HG03175 (cell line): ENCODE measurements at regions not wholly inside any gene's neighbourhood (a gene's known extent, or its start where the extent isn't known, plus 50 kb on each side); places are given as distances from the start of the nearest gene placed in this dataset.
"Not testable (repeated sequence)": the region's sequence is repeated elsewhere in the genome, so short reads cannot be mapped to it uniquely, and the experiment has no call there.

Experiments
- ATAC-seq: cut with Tn5 transposase; IDR thresholded peaks from one replicate; pipeline ENCODE4 v1.9.1; 2021; ENCODE audit warnings: mild to moderate bottlenecking, moderate library complexity; ENCODE audit not compliant: unreplicated experiment

DNA sequence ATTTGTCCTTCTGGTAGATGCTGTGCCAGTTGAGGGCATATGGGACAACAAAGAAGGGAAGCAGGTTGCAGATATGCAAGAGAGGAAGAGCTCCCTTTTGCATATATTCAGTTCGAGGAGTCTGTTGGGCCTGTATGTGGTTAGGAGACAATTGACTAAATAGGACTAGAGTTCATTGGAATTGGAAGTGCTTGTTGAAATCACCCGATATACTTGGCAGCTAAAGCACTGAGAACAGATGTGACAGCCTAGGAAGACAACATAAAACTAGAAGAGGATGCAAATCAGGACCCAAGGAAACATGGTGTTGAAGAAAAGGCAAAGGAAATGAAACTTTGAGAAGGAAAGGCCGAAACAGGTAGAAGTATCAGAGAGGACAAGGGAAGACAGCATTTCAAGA, 215.2 kb upstream of the P2RY1 start:
- no peak for ATAC-seq

DNA sequence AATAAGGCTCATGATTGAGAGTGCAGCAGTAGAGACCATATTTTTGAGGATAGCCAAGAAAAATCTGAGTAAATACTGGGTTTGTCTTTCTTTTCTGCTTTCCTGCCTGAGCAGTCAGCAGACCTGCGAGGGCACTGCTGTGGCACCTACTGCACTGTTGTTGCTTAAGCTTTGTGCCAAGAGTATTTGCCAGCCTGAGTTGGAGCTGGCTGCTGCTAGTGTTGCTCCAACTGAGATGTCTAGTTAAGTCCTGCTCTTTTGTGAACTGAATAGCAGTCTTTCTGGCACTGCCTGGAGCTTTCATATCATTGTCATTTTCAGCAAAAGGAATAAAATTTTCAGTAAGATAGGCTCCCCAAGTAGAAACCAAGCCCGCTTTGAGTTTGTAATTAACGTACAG, 214.5 kb upstream of the P2RY1 start:
- ATAC-seq = no peak

DNA sequence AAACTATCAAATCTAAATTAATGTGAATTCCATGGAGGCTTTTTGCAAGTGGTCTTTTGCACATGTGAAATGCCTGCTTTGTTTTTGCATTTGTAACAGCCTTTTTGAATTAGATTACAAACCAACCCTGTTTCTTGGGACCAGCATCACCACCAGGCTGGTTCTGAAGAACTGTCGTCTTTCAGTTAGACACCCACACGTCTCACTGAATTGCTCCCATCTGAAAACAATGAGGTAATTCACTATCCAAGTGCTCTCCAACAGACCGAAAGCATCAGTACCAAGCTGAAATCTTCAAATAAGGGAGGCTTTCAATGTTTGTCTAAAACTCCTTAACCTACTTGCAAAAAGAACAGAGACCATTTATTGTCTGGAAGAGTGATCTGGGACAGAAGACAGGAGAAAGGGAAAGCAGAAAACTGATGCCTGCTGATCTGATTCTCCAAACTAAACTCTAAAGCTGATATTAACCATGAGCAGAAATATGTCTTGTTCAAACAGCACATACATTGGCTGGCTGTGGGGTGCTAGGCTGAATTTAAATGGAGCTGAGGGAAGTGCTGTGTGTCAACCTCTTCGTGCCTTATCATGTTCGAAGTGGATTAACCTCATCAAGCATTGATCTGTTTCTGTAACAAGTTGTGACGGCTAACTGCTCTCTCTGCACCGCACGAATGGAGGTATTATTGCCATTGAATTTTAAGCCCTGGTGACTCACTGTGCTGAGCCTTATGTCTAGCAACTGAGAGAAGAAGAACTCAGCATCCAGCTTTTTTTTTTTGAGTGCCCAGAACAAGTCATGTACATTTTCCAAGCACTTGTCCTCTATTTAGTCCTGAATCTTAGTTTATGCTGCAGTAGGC, 213.7 kb upstream of the P2RY1 start:
- ATAC-seq = no peak

- no peak for ATAC-seq
Observed at GRCh38 chr3:152621967-152622810, 212.7 kb upstream of the P2RY1 start.

DNA sequence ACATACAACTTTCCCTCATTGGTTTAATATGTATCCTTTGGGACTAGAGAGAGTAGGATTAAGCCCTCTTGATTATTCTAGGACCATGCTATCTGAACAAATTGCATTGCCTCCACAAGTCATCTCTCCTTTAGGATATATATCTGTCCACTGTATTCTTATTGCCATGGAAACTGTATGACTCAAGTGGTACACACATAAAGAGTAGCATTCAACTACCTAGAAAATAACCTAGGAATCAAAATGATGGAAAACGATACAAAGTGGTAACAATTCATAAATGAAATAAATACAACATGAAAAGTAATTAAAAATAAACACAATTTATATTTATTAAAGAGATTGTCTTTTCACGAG, 212.1 kb upstream of the P2RY1 start:
- no peak for ATAC-seq

DNA sequence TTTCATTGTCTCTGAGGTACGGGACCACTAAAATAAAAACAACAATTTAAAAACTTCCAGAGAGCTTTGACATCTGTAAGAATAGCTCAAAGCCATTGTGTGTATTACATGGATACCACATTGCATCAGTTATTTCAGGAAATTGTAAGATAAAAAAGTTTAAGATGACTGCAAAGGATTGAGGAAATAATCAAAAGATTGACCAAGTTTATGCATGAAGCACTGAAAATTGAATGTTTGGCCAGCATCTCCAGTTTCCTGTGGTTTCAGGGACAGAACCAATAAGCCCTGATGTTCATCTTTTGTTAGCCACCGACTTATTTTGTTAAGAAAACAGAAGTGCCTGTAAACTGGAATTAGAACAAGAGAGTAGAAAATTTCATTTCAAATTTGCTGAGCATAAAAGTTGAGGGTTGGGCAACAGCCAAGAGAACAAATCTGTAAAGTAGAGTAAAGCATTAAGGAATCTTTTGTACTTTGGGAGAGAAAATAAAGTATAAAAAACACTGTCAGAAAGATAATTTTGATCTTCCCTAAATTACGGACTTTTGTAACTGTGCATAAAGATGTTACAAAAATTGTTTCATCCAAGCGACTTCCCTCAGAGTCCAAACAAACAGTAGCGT, 211.5 kb upstream of the P2RY1 start:
- ATAC-seq = no peak

DNA sequence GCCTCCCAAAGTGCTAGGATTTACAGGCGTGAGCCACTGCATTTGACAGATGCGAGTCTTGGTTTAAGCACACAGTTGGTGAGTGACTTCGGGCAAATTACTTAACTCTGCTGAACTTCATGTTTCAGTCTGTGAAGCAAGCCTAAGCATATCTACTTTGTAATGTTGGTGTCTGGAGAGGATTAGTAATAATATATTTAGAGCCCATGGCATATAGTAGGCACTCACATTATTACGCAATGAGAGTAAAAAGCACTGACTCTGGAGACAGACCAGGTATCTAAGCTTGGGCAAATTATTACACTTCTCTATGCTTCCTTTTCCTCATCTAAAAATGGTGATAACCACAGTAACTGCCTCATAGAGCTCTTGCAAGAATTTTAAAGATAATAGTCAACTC, 208.7 kb upstream of the P2RY1 start:
- no peak for ATAC-seq

DNA sequence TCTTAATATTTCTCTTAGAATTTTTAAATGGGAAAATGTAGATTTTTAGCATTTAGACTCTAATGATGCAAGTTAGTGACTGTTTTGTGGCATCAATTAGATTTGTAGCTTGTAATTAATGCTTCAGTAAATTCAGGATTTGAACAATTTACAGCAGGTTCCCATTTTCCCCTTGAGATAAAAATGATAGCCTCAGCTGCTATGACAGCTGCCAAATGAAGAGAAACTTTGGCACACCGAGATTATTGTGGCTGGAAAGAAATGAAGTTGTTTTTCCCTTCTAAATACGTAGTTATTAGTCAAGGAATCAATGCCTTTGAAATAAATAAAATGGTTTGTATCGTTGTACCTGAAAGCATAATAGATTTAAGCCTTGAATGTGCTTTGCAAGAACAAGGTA, 206.4 kb upstream of the P2RY1 start:
- ATAC-seq = no peak

- no peak for ATAC-seq
Observed at GRCh38 chr3:152629363-152630122, 205.4 kb upstream of the P2RY1 start.

GRCh38 chr3:152635389-152635788, 199.5 kb upstream of the P2RY1 start:
- ATAC-seq = no peak

DNA sequence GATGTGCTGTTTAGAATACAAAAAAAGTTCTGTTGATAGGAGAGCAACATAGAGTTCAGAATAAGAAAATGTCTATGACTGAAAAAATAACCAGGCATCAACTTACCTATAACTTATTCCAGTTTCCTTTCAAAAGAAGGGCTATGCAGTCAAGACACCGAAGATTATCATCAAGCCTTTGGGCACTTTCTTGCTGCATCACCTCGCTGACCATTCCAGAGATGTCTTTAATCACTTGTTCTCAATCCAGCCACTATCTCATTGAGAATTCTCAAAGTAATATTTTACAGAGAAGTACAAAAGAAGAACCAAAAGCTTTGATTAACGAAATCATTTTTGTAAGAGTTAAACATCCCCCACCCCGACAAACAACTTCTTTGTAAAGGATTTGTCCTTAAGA, 198.3 kb upstream of the P2RY1 start:
- ATAC-seq = no peak

- ATAC-seq = no peak
Observed at GRCh38 chr3:152638214-152638613, 196.7 kb upstream of the P2RY1 start.

DNA sequence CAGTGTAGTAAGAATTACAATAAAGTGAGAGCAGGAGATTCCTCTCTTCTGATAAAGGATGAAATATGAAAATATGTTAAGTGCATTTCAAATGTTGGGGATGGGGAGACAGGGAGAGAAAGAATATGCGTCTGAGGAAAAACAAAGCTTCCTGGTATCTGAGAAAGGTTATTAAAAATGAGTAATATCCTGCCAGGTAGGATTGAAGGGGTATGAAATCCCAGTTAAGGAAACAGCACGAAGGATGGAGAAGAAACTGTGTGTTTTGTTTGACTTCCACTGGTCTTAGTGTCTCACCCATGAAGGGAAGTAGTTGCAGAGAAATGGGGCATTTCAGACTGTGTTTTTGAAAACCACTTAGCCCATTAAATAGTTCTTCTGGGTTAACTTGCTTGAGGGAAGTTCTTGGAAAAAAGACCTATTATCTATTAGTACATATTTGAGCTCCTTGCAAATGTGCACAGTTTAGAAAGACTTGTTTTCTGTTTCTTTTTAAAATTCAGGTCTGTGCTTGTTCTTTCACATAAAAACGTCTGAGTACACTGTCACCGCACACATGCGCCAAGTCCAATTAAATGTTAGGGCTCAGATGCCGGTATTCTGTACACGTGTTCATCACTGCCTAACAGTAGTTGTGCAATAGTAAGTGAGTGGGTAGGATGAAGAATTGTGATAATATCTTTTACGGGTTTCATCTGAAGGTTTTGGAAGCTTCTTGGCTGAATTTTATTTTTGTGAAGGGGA, 196.1 kb upstream of the P2RY1 start:
- ATAC-seq = no peak

DNA sequence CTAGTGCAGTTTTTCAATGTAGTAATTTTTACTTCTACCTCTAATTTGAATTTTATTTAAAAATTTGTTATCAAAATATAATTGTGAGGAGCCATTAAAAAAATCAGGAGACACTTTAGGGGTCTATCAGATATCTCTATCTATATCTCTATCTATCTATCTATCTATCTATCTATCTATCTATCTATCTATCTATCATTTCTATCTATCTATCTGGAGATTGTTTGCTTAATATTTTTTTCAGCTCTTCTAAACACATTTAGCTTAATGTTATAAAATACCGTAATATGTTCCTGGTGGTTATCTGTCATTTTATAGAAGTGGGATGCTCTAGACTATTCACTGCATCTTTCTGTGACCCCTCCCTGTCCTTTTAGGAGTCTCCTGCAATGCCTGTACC, 193.7 kb upstream of the P2RY1 start:
- ATAC-seq = no peak

- ATAC-seq = no peak
Observed at GRCh38 chr3:152642658-152643057, 192.3 kb upstream of the P2RY1 start.

GRCh38 chr3:152644478-152644877, 190.5 kb upstream of the P2RY1 start:
- no peak for ATAC-seq

DNA sequence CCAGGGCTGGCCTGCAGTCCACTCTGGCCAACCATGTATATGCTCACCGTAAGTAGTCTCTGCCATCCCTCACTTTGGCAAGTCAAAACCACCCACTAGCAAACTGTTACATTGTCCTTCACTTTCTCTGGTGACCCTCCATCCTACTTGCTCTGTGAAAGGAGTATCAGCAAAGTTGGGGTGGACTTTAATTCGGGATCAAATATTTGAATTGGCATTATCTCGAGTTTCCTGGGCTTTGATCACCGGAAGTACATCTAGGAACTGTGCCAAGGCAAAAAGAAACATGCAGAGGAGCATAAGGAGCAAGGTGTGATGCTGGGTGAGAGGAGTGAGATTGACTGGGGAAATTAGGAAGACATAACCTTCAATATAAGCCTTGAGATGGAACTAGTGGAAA, 188.9 kb upstream of the P2RY1 start:
- ATAC-seq = no peak

DNA sequence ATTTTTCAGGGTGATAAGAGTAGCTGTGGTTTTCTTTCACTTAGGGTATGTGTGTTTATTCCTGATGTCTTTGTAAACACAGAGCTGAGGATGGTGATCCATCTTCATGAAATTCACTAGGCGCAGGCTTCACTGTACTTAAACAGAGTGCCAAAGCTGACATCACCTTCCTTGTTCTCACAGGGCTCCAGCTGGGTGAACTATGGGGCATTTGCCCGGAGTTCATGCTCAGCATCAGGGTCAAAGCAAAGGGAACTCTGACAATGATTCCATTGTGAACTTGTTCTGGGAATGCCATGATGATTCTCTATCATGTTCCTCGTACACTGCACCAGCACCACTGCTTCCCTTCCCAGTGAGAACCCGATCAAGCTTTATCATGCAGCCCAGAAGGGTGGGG, 184.8 kb upstream of the P2RY1 start:
- no peak for ATAC-seq

DNA sequence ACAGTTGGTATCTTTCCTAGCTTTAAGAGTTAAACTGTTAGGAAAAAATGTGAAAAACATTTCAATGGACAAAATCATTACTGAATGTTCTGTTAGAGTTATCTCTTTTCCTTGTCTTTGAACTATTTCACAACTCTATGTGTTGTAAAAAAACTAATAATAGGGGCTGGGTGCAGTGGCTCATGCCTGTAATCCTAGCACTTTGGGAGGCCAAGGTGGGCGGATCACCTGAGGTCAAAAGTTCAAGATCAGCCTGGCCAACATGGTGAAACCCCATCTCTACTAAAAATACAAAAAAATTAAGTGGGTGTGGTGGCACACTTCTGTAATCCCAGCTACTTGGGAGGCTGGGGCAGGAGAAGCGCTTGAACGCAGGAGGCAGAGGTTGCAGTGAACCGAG, 184.0 kb upstream of the P2RY1 start:
- ATAC-seq = not testable (repeated sequence)

DNA sequence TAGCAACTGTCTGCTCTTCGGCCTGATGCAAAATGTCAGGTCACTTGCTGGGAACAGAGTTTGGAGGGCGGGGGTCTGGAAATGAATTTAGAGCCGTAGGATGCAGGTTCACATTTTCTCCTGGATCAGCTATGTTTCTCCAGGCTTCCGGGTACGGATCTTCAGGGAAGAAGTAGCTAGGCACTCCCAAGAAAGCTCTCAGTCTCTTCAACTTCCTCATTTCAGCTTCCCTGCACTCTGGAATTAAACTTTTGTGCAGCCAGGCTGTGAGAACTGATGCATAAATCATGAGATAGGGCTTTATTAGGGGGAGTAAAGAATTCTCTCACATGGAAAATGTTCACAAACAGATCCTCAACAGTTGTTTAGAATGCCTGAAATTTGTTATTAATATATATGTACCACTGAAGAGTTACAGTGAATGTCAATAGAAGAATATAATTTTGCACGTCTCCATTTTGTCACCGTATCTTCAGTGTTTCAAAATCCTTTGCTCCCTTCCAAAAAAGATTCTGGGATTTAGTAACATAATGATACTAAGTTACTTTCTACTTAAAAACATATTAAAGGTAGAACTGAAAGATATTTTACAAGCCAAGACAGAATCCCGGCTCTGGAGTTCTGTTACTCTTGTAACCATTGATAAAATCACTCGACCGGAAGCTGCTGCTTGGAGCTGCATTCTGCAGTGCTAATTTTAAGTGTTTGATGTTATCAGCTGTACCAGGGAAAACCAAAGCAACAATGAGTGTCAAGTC, 178.5 kb upstream of the P2RY1 start:
- no peak for ATAC-seq
